ENCODE measurements at regions not wholly inside any gene's neighbourhood (a gene's known extent, or its start where the extent isn't known, plus 50 kb on each side); places are given as distances from the start of the nearest gene placed in this dataset.

DNA sequence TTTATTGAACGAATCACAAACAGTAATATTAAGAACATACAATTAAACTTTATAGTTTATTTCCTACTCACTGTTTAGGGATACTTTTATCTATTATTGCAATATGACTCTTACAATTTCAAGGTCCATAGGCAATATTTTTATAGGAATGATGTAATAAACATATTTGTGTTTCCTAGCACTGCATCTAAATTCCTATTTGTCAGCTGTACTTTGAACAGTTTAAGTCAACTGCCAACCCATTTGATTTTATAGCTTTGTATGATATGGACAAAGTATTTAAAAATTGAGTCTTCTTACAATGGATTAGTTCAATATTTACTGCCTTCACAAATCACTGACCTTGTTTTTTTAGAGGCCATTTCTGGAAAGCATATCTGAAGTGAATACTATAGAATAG, 199.3 kb downstream of the PCDH7 start:
- TF ChIP-seq POLR2A (IDR thresholded peaks at IDR 0.05; ENCODE audit: low read depth, low read length): no peak
- no peak for TF ChIP-seq POLR2AphosphoS5 (IDR thresholded peaks at IDR 0.05; ENCODE audit: low read depth, low read length)
